ENCODE measurements at regions not wholly inside any gene's neighbourhood (a gene's known extent, or its start where the extent isn't known, plus 50 kb on each side); places are given as distances from the start of the nearest gene placed in this dataset.
A peak's percentile ranks its signal among the peaks of the same experiment; 100 is the strongest.

- in situ Hi-C loops (cut with MboI; ENCODE audit: low pct_unique_long_range_greater_than_20kb, low sequenced_read_pairs, unreplicated experiment), result no loop called here
- DNase-seq (ENCODE audit: low spot score), result no peak
- no peak for TF ChIP-seq CTCF (IDR thresholded peaks at IDR 0.05; ENCODE audit: extremely low read depth, insufficient read depth, missing control alignments)
Measured at GRCh38 chr20:24151621-24152294, 163.2 kb upstream of the GGTLC1 start.

GRCh38 chr20:24150406-24150805, 161.8 kb upstream of the GGTLC1 start:
- DNase-seq (ENCODE audit: low spot score), result no peak
- in situ Hi-C loops (cut with MboI; ENCODE audit: low pct_unique_long_range_greater_than_20kb, low sequenced_read_pairs, unreplicated experiment), result no loop called here
- no peak for TF ChIP-seq CTCF (IDR thresholded peaks at IDR 0.05; ENCODE audit: extremely low read depth, insufficient read depth, missing control alignments)

GRCh38 chr20:24149881-24150307, 161.3 kb upstream of the GGTLC1 start:
- in situ Hi-C loops (cut with MboI; ENCODE audit: low pct_unique_long_range_greater_than_20kb, low sequenced_read_pairs, unreplicated experiment), result no loop called here
- TF ChIP-seq CTCF (IDR thresholded peaks at IDR 0.05; ENCODE audit: extremely low read depth, insufficient read depth, missing control alignments), result peak; percentile 24
- no peak for DNase-seq (ENCODE audit: low spot score)

- no peak for DNase-seq (ENCODE audit: low spot score)
- in situ Hi-C loops (cut with MboI; ENCODE audit: low pct_unique_long_range_greater_than_20kb, low sequenced_read_pairs, unreplicated experiment), result no loop called here
- no peak for TF ChIP-seq CTCF (IDR thresholded peaks at IDR 0.05; ENCODE audit: extremely low read depth, insufficient read depth, missing control alignments)
Measured at GRCh38 chr20:24149175-24149574, 160.6 kb upstream of the GGTLC1 start.

GRCh38 chr20:24148372-24148771, 159.8 kb upstream of the GGTLC1 start:
- in situ Hi-C loops (cut with MboI; ENCODE audit: low pct_unique_long_range_greater_than_20kb, low sequenced_read_pairs, unreplicated experiment), result no loop called here
- DNase-seq (ENCODE audit: low spot score), result no peak
- no peak for TF ChIP-seq CTCF (IDR thresholded peaks at IDR 0.05; ENCODE audit: extremely low read depth, insufficient read depth, missing control alignments)

- in situ Hi-C loops (cut with MboI; ENCODE audit: low pct_unique_long_range_greater_than_20kb, low sequenced_read_pairs, unreplicated experiment), result no loop called here
Measured at GRCh38 chr20:24147961-24148360, 159.4 kb upstream of the GGTLC1 start.

More at GRCh38 chr20:24147961-24148360, 159.4 kb upstream of the GGTLC1 start:
- DNase-seq (ENCODE audit: low spot score), result no peak
- no peak for TF ChIP-seq CTCF (IDR thresholded peaks at IDR 0.05; ENCODE audit: extremely low read depth, insufficient read depth, missing control alignments)

Measured in GM13977 (cell line).